K562 (cell line): ENCODE measurements at regions not wholly inside any gene's neighbourhood (a gene's known extent, or its start where the extent isn't known, plus 50 kb on each side); places are given as distances from the start of the nearest gene placed in this dataset.

Experiments used
- CCNT2 ChIP-seq: IDR thresholded peaks from 2 replicates; pipeline ENCODE4 v1.6.1; 2011; ENCODE audit warnings: borderline replicate concordance, low read depth, mild to moderate bottlenecking, moderate library complexity, mixed read lengths, low read length; ENCODE audit not compliant: insufficient read length; ENCODE audit errors: extremely low read depth
- ESRRA ChIP-seq: fragments of 450-650 bp; IDR thresholded peaks from 2 replicates; pipeline ENCODE4 v1.6.1; 2014; ENCODE audit warnings: low read depth, mild to moderate bottlenecking, moderate library complexity, borderline replicate concordance
- FOS ChIP-seq: IDR thresholded peaks from 3 replicates; pipeline ENCODE4 v1.6.1; 2011; ENCODE audit not compliant: insufficient read length; ENCODE audit errors: extremely low read depth
- FOXM1 ChIP-seq, 2 experiments: fragments of 450-650 bp in 1 of 2; sonication (generic) in 1 of 2; formaldehyde crosslinking in 1 of 2; IDR thresholded peaks; 2 replicates each; pipeline versions ENCODE4 v1.6.1 to v1.9.0; 2017 to 2022; ENCODE audit warnings: low read depth in 2 of 2, mild to moderate bottlenecking in 2 of 2, missing genetic modification reagents in 1 of 2, moderate library complexity in 1 of 2
- GATA2 ChIP-seq: sonication (generic); formaldehyde crosslinking; IDR thresholded peaks from 2 replicates; pipeline ENCODE4 v1.4.0; 2020; ENCODE audit warnings: mild to moderate bottlenecking, missing genetic modification reagents
- GATAD2A ChIP-seq: fragments of 450-650 bp; IDR thresholded peaks from 2 replicates; pipeline ENCODE4 v1.6.1; 2017
- HES1 ChIP-seq: fragments of 450-650 bp; IDR thresholded peaks from 2 replicates; pipeline ENCODE4 v1.6.1; 2016; ENCODE audit warnings: low read depth, mild to moderate bottlenecking, moderate library complexity
- HMGN3 ChIP-seq: IDR thresholded peaks from 2 replicates; pipeline ENCODE4 v1.6.1; 2011; ENCODE audit warnings: borderline replicate concordance, low read depth, mild to moderate bottlenecking, mixed read lengths, low read length; ENCODE audit not compliant: insufficient read length; ENCODE audit errors: extremely low read depth
- KLF16 ChIP-seq: IDR thresholded peaks from 2 replicates; pipeline ENCODE4 v1.6.1; 2016; ENCODE audit warnings: antibody characterized with exemption
- MBD2 ChIP-seq: sonication (generic); IDR thresholded peaks from 2 replicates; pipeline ENCODE4 v1.6.1; 2016; ENCODE audit warnings: low read depth, borderline replicate concordance
- MCM2 ChIP-seq: fragments of 450-650 bp; IDR thresholded peaks from 2 replicates; pipeline ENCODE4 v1.6.1; 2017; ENCODE audit warnings: low read depth, mild to moderate bottlenecking
- MITF ChIP-seq: IDR thresholded peaks from 2 replicates; pipeline ENCODE4 v1.6.1; 2014; ENCODE audit warnings: antibody characterized with exemption
- NELFE ChIP-seq: IDR thresholded peaks from 2 replicates; pipeline ENCODE4 v1.6.1; 2011; ENCODE audit warnings: mild to moderate bottlenecking; ENCODE audit not compliant: insufficient read depth, insufficient read length
- NFIC ChIP-seq: fragments of 450-650 bp; IDR thresholded peaks from 2 replicates; pipeline ENCODE4 v1.6.1; 2017; ENCODE audit warnings: mild to moderate bottlenecking, inconsistent platforms
- NR4A1 ChIP-seq, 2 experiments: fragments of 250-450 bp in 1 of 2; fragments of 450-650 bp in 1 of 2; sonication (Bioruptor Pico) in 1 of 2; IDR thresholded peaks; 2 replicates each; pipeline versions ENCODE4 v1.4.0 to v1.6.1; 2016 to 2020; ENCODE audit warnings: mild to moderate bottlenecking in 2 of 2, missing compliant biosample characterization in 1 of 2, missing genetic modification characterization in 1 of 2, moderate library complexity in 1 of 2
- OTX1 ChIP-seq: fragments of 450-650 bp; formaldehyde crosslinking; IDR thresholded peaks from 2 replicates; pipeline ENCODE4 v1.4.0; 2022; ENCODE audit warnings: mild to moderate bottlenecking
- PHTF2 ChIP-seq: fragments of 250-450 bp; sonication (Bioruptor Pico); IDR thresholded peaks from 2 replicates; pipeline ENCODE4 v1.5.0; 2021; ENCODE audit warnings: mild to moderate bottlenecking
- SAFB ChIP-seq: fragments of 200-400 bp; formaldehyde crosslinking; IDR thresholded peaks from 2 replicates; pipeline ENCODE4 v1.6.1; 2017; ENCODE audit warnings: low read depth, low read length, borderline replicate concordance
- SMARCA4 ChIP-seq: fragments of 450-650 bp; IDR thresholded peaks from 2 replicates; pipeline ENCODE4 v1.6.1; 2016
- SOX6 ChIP-seq: fragments of 450-650 bp; IDR thresholded peaks from 2 replicates; pipeline ENCODE4 v1.6.1; 2014; ENCODE audit warnings: mild to moderate bottlenecking
- TF ChIP-seq, protein P1 (sequence below): fragments of 450-650 bp; formaldehyde crosslinking; IDR thresholded peaks from 2 replicates; pipeline ENCODE4 v1.4.0; 2022; ENCODE audit warnings: mild to moderate bottlenecking, moderate library complexity
- TF ChIP-seq, protein P2 (sequence below): sonication (generic); formaldehyde crosslinking; IDR thresholded peaks from 2 replicates; pipeline ENCODE4 v1.8.0; 2022; ENCODE audit warnings: mild to moderate bottlenecking, missing genetic modification reagents
- TF ChIP-seq, protein P3 (sequence below), 2 experiments: fragments of 250-450 bp in 1 of 2; fragments of 450-650 bp in 1 of 2; sonication (Bioruptor Pico) in 1 of 2; IDR thresholded peaks; 2 replicates each; pipeline versions ENCODE4 v1.6.1 to v1.8.0; 2016 to 2021; ENCODE audit warnings: mild to moderate bottlenecking in 2 of 2, moderate library complexity in 2 of 2, missing compliant biosample characterization in 1 of 2, missing genetic modification characterization in 1 of 2

DNA sequence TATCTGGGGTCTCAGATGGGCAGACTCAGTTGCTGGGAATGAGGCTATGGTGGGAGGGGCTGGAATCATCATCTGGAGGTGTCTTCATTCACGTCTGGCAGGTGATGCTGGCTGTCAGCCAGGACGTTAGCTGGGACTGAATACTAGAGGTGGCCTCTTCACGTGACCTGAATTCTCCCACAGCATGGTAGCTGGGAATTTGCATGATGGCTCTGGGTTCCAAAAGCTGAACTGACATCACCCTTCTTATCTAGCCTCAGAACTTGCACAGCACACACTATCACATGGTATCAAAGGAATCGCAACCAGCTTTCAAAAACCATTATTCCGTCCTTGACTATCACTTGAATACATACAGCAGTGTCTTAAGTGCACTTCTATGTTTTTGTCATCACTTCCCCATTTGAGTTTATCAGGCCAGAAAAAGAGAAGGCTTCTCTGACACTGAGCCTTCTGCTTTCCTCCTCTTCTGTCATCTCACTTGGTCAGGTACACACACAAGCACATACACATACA, 53.0 kb upstream of the LRP2 start (continued):
- TF ChIP-seq OTX1 (no peak), PHTF2 (CRISPR knock-in tag) (no peak), ESRRA (peak; percentile 75), NFIC (peak; percentile 87), NELFE (no peak), GATAD2A (no peak), GATA2 (CRISPR knock-in tag) (peak; percentile 95), HMGN3 (peak; percentile 81), FOXM1 (IDR thresholded peaks at IDR 0.05; ENCODE audit: low read depth) (peak; percentile 85), FOXM1 (CRISPR knock-in tag; IDR thresholded peaks at IDR 0.05; ENCODE audit: low read depth) (no peak), MCM2 (no peak), MBD2 (peak; percentile 49; the same call in 1 of the 2 replicates), NR4A1 (CRISPR knock-in tag; IDR thresholded peaks at IDR 0.05) (no peak), NR4A1 (tag; IDR thresholded peaks at IDR 0.05) (peak; percentile 81; the same call in 1 of the 2 replicates), SMARCA4 (peak; percentile 95), CCNT2 (peak; percentile 94), HES1 (peak; percentile 74), SAFB (no peak), FOS (no peak), SOX6 (peak; percentile 97), KLF16 (peak; percentile 94), MITF (peak; percentile 84; the same call in 1 of the 2 replicates)
- TF ChIP-seq, protein P1, sequence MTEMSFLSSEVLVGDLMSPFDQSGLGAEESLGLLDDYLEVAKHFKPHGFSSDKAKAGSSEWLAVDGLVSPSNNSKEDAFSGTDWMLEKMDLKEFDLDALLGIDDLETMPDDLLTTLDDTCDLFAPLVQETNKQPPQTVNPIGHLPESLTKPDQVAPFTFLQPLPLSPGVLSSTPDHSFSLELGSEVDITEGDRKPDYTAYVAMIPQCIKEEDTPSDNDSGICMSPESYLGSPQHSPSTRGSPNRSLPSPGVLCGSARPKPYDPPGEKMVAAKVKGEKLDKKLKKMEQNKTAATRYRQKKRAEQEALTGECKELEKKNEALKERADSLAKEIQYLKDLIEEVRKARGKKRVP (CRISPR knock-in tag) = 0 out of 2 replicates have a peak, but pooled peaks have one; percentile 28
- TF ChIP-seq, protein P2, sequence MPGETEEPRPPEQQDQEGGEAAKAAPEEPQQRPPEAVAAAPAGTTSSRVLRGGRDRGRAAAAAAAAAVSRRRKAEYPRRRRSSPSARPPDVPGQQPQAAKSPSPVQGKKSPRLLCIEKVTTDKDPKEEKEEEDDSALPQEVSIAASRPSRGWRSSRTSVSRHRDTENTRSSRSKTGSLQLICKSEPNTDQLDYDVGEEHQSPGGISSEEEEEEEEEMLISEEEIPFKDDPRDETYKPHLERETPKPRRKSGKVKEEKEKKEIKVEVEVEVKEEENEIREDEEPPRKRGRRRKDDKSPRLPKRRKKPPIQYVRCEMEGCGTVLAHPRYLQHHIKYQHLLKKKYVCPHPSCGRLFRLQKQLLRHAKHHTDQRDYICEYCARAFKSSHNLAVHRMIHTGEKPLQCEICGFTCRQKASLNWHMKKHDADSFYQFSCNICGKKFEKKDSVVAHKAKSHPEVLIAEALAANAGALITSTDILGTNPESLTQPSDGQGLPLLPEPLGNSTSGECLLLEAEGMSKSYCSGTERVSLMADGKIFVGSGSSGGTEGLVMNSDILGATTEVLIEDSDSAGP (CRISPR knock-in tag) = no peak
- TF ChIP-seq, protein P3, sequence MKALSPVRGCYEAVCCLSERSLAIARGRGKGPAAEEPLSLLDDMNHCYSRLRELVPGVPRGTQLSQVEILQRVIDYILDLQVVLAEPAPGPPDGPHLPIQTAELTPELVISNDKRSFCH (CRISPR knock-in tag; IDR thresholded peaks at IDR 0.05) = no peak
- TF ChIP-seq, protein P3 (tag; IDR thresholded peaks at IDR 0.05) = 0 out of 2 replicates have a peak, but pooled peaks have one; percentile 88
